NCI-H460 (cell line): ENCODE measurements at regions not wholly inside any gene's neighbourhood (a gene's known extent, or its start where the extent isn't known, plus 50 kb on each side); places are given as distances from the start of the nearest gene placed in this dataset.

ENCODE experiments used
- DNase-seq: peaks from one replicate; pipeline ENCODE4 v3.0.0-alpha.2; 2016; ENCODE audit warnings: low read depth; ENCODE audit errors: extremely low read depth

DNA sequence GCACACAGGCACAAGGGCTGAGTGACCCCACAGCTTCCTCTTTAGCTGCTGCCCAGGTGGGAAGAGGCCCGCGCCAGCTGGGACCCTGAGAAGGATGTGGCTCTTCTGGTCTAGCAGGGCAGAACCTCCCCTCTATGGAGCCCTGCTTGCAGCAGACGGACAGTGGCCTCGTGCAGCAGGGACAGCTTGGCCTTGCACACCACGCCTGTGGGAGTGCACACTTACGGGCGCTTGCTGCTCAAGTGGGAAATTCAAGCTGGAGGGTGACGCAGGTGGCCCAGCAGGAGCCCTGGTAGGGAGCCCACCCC, 971.4 kb downstream of the BRD1 start:
- DNase-seq: no peak

GRCh38 chr22:48855593-48856307, 971.9 kb downstream of the BRD1 start:
- DNase-seq: no peak

DNA sequence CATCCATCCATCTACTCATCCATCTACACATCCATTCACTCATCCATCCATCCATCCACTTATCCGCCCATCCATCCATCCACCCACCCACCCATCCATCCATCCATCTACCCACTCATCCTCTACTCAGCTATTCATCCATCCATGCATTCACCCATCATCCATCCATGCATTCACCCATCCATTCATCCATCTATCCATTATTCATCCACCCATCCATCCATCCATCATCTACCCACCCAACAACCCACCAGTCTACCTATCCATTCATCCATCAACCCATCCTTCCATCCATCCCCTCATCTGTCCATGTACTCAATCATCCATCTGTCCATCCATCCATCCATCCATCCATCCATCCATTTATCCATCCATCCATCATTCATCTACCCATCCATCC, 972.7 kb downstream of the BRD1 start:
- DNase-seq: no peak

GRCh38 chr22:48853627-48854240, 973.9 kb downstream of the BRD1 start:
- no peak for DNase-seq

DNA sequence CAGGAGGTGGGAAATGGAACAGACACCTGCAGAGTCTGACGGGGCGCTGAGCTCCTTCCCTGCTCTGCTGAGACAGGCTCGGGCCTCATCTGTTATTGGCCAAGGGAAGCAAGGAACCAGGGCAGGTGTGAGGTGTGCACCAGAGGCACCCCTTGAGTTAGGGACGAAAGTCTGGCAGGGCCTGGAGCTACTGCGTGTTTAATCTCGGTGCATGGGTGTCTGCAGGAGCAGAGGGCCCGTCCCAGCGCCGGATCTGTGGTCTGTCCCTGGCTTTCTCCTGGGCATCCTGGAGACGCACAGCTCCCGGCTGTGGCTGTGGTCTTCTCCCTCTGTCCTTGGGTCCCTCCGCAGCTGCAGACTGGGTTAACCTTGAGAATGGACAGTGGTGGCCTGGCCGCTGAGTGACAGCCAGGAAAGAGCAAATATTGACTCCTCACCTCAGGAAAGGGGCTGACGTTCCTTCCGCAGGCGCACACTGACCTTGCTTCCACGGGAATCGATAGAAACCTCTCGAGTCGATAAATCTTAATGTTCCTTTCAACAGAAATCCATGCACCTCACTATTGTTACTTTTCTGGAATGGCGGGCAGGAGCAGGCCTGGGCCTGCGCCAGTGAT, 975.6 kb downstream of the BRD1 start:
- DNase-seq: no peak

DNA sequence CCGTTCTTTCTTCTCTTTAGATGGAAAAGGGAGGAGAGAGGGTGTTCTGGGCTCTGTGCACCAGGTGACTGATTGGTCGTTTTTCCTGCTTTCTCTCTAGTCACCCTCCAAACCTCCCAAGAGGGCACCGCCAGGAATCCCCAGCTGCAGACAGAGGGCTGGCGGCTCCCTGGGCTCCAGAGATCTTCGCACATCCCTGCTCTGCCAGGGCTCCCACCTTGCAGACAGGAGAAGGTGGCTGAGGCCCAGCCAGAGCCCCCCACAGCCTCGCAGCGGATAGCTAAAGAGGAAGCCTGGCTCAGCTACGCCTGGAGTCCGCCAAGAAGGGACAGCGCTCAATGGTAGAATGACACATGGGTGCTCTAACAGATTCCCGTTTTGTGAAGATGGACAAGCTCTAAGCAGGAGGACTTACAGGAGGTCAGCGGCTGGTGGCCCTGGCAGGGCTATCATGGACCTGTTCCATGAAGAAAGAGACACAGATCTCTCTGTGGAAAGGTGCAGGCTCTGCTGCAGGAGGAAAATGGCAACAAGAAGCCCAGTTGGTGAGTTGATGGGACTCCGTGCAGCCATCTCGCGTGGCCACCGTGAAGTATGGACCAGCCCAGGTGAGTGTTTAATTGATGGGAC, 976.9 kb downstream of the BRD1 start:
- DNase-seq: no peak

DNA sequence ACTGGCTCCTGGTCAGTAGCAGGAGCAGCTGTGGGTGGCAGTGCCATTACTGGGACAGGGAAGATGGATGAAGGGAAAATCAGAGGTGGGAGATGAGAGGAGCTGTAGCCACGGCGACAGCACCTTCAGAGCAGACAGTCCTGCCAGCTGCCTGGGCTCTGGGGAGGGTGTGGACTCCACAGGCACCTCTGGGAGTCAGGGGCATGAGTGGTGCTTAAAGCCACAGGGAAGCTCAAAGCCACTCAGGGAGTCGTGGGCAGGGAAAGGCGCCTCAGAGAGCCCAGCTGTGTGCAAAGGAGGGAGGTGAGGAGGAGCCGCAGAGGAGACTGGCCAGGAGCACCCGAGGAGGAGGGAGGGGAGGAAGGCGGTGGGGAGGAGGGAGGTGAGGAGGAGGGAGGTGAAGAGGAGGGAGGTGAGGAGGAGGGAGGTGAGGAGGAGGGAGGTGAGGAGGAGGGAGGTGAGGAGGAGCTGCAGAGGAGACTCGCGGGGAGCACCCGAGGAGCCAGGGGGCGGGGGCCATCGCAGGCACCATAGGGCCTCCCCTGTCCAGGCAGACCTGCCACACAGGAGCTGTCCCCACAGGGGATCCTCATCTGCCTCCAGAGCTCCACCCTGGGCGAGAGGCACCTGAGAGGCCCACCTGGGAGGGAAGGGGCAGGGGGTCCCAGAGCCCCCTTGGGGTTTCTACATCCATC, 977.6 kb downstream of the BRD1 start:
- no peak for DNase-seq

- no peak for DNase-seq
These were observed 978.3 kb downstream of the BRD1 start for GRCh38 chr22:48849219-48849912.

DNA sequence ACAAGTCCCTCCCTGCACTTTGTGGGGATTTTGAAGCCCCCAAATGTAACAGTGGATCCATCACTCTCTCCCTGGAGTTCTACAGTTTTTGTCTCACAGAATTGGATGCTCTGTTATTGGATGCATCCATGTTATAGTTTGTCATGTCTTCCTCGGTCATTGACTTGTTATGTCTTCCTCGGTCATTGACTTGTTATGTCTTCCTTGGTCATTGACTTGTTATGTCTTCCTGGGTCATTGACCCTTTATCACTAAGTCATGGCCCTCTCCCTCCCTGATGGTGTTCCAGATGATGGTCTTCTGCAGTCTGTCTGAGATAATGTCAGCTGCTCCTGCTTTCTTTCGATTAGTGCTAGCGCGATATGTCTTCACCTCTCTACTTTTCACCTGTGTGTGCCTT, 981.5 kb downstream of the BRD1 start:
- no peak for DNase-seq

DNA sequence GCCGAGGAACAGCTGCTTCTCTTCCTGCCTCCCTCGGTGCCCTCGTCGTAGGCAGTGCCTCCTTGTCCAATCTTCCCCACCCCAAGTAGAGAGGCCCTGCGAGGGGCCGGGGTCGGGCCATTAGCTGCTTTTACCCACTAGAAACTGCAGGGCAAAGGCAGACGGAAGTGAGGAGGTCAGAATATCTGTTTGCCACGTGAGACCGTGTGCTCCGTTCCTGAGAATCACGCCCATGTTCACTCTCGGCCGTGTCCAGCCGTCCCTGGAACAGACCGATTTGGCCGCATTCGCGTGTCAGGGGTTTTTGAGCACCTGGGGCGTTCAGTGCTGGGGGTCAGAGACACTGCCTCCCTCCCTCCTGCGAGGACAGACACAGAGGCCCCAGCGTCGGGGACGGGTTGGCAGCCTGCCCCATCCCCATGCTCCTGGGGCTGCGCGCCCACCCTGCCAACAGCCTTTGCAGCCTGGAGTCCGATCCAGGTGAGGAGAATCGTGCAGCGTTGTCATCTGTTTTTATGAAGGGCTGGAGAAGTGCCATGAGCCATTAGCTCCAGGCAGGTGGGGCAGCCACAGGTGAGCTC, 982.2 kb downstream of the BRD1 start:
- DNase-seq: no peak

GRCh38 chr22:48844056-48844675, 983.5 kb downstream of the BRD1 start:
- DNase-seq: no peak

DNA sequence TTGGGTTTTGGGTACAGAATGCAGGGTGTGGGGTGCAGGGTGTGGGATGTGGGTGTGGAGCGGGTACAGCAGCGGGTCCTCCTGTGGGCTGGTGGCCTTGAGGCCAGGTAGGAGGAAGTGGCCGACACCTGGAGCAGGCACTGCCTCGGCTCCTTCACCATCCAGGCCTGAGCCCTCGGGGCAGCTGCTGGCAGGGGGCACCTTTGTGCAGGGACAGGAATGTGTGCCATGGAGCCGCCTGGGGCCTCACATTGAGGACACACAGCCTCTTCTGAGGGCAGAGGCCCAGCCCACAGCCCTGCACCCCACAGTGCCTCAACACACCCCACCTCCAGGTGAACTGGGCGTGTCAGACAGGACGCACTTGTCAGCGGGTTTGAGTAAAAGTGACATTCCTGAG, 984.0 kb downstream of the BRD1 start:
- DNase-seq: no peak

DNA sequence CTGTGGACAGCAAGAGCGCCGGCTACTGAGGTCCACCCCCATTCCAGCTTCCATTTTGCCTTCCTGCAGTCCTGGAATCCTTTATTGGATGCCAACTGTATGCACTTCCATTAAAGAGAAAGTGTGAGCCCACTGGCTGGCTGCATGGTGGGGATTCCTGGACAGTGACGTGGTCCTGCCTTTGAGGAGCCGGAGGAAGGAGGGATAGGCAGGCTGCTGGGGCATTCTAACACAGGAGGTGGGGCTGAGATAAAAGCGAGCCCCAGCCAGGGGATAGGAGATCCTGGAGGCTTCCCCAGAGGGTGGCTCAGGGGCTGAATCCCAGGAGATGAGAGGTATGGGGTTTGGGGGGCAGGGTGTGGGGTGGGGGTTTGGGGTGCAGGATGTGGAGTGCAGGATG, 984.7 kb downstream of the BRD1 start:
- no peak for DNase-seq

DNA sequence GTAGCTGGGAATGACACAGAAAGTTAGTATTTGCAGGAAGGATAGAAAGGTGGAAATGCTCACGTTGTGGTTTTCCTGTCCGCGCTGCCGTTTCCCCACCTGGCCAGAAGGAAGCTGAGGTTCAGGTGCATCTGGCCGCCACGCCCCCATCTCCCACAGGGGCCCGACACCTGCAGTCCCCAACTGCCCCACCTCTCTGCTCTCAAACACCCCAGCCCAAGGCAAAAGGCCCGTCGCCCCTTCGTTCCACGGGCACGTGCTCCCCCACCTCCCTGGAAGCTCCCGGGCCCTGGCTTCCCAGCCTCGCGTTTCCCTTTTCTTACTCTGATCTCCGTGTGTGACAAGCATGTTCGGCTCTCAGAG, 985.1 kb downstream of the BRD1 start:
- DNase-seq: no peak

- DNase-seq: no peak
These were observed 985.6 kb downstream of the BRD1 start for GRCh38 chr22:48841881-48842582.

DNA sequence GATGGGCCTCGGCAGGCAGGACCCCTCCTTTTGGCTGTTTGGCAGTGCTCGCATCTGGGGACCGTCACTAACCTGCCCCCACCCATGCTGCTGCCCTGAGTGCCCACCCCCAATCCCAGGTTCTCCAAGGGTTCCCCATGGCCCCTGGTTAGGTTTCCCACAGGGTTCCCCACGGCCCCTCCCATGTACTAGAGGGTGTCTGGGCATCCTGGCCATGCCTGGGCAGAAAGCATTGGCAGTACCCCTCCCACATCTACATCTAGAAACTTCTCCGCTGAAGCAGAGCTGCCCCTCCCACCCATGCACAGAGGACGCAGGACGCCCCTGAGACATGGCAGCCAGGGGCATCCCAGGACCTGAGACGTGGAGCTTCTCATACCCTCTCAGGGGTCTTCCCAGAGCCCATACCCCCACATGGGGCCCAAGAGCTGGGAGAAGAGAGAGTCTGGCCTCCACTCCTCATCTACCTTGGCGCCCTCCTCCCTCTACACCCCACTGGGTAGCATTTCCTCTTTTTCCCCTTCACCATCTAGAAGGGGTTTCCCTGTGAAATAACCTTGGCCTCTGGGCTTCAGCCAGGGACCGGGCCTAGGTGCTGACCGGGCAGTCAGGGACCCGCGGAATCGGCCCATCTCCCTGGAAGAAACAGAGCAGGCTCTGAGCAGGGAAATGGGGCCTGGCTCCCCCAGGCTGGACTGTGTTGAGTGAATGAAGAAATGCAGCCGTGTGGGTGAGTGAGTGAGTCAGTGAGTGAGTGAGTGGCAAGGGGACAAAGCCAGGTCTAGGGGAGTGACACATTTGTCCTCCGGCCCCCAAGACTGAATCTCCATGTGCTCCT, 987.3 kb downstream of the BRD1 start:
- no peak for DNase-seq

- DNase-seq: no peak
These were observed 988.6 kb downstream of the BRD1 start for GRCh38 chr22:48838846-48839730.

- no peak for DNase-seq
These were observed 989.3 kb downstream of the BRD1 start for GRCh38 chr22:48838376-48838775.
